Thoracic aorta (tissue), 2 donors: ENCODE measurements at regions not wholly inside any gene's neighbourhood (a gene's known extent, or its start where the extent isn't known, plus 50 kb on each side); places are given as distances from the start of the nearest gene placed in this dataset.
"Not testable (repeated sequence)": the region's sequence is repeated elsewhere in the genome, so short reads cannot be mapped to it uniquely, and the experiment has no call there.

Experiments
- ATAC-seq: fragments of 150-250 bp; one replicate; pipeline ENCODE4 v1.8.0; 2017; ENCODE audit warnings: low read depth; ENCODE audit not compliant: insufficient number of reproducible peaks, low FRiP score
- DNase-seq: peaks from one replicate; pipeline ENCODE4 v3.0.0-alpha.2; 2020; ENCODE audit warnings: low spot score
- H3K27ac ChIP-seq, 2 donors: fragments of 200-600 bp; sonication (generic); 1 replicate in 1 of 2; 2 replicates in 1 of 2; pipeline ENCODE4 v1.5.1; 2016; ENCODE audit warnings: mild to moderate bottlenecking in 2 of 2, moderate library complexity in 2 of 2
- H3K27me3 ChIP-seq: fragments of 200-600 bp; sonication (generic); replicated peaks from 2 replicates; pipeline ENCODE4 v1.6.0; 2016; ENCODE audit warnings: mild to moderate bottlenecking; ENCODE audit not compliant: insufficient read depth
- H3K36me3 ChIP-seq: fragments of 200-600 bp; sonication (generic); one replicate; pipeline ENCODE4 v1.5.1; 2016
- H3K4me1 ChIP-seq, 2 donors: fragments of 200-600 bp; sonication (generic); 1 replicate in 1 of 2; 2 replicates in 1 of 2; pipeline versions ENCODE4 v1.5.1 to v1.6.0; 2016; ENCODE audit warnings: low read depth in 2 of 2, mild to moderate bottlenecking in 1 of 2; ENCODE audit not compliant: control insufficient read depth in 1 of 2
- H3K4me3 ChIP-seq: fragments of 200-600 bp; sonication (generic); 2 replicates; pipeline ENCODE4 v1.5.1; 2016; ENCODE audit warnings: mild to moderate bottlenecking
- H3K9me3 ChIP-seq: fragments of 200-600 bp; sonication (generic); 2 replicates; pipeline ENCODE4 v1.5.1; 2016
- CTCF ChIP-seq: fragments of 200-600 bp; sonication (generic); IDR thresholded peaks from one replicate; pipeline ENCODE4 v1.5.1; 2019; ENCODE audit warnings: antibody characterized with exemption

- no peaks in the 10 kb centered on the region for H3K4me1 ChIP-seq
- H3K36me3 ChIP-seq: no peaks in the 10 kb centered on the region
- no peak overlapping the region for H3K27ac ChIP-seq
- ATAC-seq (no peak), DNase-seq (no peak)
- no peaks in the 10 kb centered on the region for H3K9me3 ChIP-seq
- no peak for TF ChIP-seq CTCF
- no peak overlapping the region for H3K4me3 ChIP-seq
- H3K27me3 ChIP-seq: no peaks in the 10 kb centered on the region
These were observed 66.9 kb upstream of the PLAAT1 start for GRCh38 chr3:193174140-193174539.

- H3K4me1 ChIP-seq, DNase-seq, H3K4me3 ChIP-seq, ATAC-seq, H3K9me3 ChIP-seq, H3K36me3 ChIP-seq, H3K27me3 ChIP-seq, H3K27ac ChIP-seq: not testable (repeated sequence)
These were observed 61.5 kb upstream of the PLAAT1 start for GRCh38 chr3:193179332-193180012.

GRCh38 chr3:193187070-193187722 is 53.8 kb upstream of the PLAAT1 start:
- TF ChIP-seq CTCF: no peak
- no peak overlapping the region for H3K4me3 ChIP-seq
- DNase-seq (no peak), ATAC-seq (no peak)
- H3K27me3 ChIP-seq: no peaks in the 10 kb centered on the region
- no peaks in the 10 kb centered on the region for H3K9me3 ChIP-seq
- no peaks in the 10 kb centered on the region for H3K36me3 ChIP-seq
- H3K4me1 ChIP-seq: no peaks in the 10 kb centered on the region
- no peak overlapping the region for H3K27ac ChIP-seq

- no peak for TF ChIP-seq CTCF
- ATAC-seq: no peak
- H3K27ac ChIP-seq: no peak overlapping the region
- H3K4me3 ChIP-seq: no peak overlapping the region
- H3K9me3 ChIP-seq: no peaks in the 10 kb centered on the region
- DNase-seq: no peak
- no peaks in the 10 kb centered on the region for H3K4me1 ChIP-seq
- H3K27me3 ChIP-seq: no peaks in the 10 kb centered on the region
- no peaks in the 10 kb centered on the region for H3K36me3 ChIP-seq
These were observed 50.8 kb upstream of the PLAAT1 start for GRCh38 chr3:193190146-193190786.
